ENCODE measurements at regions not wholly inside any gene's neighbourhood (a gene's known extent, or its start where the extent isn't known, plus 50 kb on each side); places are given as distances from the start of the nearest gene placed in this dataset.
"Not testable (repeated sequence)": the region's sequence is repeated elsewhere in the genome, so short reads cannot be mapped to it uniquely, and the experiment has no call there.

DNA sequence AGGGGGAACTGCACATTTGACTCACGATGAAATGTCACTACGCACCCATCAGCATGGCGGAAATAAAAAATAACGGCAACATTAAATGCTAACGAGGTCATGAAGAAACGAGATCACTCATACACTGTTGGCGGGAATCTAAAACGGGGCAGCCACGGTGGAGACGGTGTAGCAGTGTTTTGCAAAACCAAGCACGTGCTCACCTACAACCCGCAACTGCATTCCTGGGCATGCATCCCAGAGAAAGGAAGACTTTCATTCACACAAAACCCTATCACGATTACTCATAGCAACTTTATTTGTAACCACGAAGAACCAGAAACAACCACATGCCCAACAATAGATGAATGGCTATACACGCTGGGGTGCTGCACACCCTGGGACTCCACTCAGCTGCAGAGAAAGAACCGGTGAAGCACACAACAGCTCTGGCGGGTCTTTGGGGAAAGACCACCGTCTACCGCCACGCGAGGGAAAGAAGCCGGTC, 77.0 kb downstream of the YTHDF1 start:
- no peak for DNase-seq (ENCODE audit: low read depth in 2 of 2)

GRCh38 chr20:63137851-63138415, 78.0 kb downstream of the YTHDF1 start:
- no peak overlapping the region for H3K4me3 ChIP-seq (replicated peaks in 1 of 2; ENCODE audit: low read depth in 2 of 2, low read length in 2 of 2)
- TF ChIP-seq CTCF (IDR thresholded peaks at IDR 0.05; ENCODE audit: low read depth, low read length) = no peak
- DNase-seq (ENCODE audit: low read depth in 2 of 2) = no peak

More for the DNA sequence above, 77.0 kb downstream of the YTHDF1 start:
- no peak overlapping the region for H3K4me3 ChIP-seq (replicated peaks in 1 of 2; ENCODE audit: low read depth in 2 of 2, low read length in 2 of 2)
- TF ChIP-seq CTCF (IDR thresholded peaks at IDR 0.05; ENCODE audit: low read depth, low read length) = no peak

DNA sequence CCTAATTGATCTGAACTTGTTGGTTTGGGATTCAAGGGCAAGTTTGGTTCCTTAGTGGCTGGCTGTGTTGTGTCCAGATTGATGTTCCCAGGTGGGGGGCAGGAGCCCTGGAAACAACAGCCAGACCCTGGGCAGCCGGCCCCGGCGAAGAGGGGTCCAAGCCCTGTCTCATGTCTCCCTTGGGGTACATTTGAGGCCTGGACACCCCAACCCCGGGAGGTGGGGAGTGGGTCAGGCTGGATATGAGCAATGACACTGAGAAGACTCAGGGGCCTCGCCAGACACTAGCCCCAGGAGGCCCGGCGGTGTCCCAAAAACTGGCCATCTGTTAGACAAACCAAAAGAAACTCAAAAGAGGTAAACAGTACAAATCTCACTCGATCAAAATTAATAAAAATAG, 79.6 kb downstream of the YTHDF1 start:
- no peak for TF ChIP-seq CTCF (IDR thresholded peaks at IDR 0.05; ENCODE audit: low read depth, low read length)
- H3K4me3 ChIP-seq (replicated peaks in 1 of 2; ENCODE audit: low read depth in 2 of 2, low read length in 2 of 2) = no peak overlapping the region
- no peak for DNase-seq (ENCODE audit: low read depth in 2 of 2)

DNA sequence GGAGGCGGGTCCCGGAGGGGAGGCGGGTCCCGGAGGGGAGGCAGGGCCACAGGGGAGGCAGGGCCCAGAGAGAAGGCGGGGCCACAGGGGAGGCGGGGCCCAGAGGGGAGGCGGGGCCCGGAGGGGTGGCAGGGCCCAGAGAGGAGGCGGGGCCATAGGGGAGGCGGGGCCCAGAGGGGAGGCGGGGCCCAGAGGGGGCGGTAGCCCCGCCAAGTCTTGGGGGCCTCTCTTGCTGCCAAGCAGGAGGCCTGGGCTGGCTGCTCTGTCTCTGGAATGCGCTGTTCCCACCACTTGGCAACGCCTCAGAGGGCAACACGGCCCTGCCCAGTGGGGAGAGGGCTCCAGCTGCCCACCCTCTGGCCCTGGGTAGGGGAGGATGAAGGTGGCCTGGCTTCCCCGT, 80.5 kb downstream of the YTHDF1 start:
- no peak overlapping the region for H3K4me3 ChIP-seq (replicated peaks in 1 of 2; ENCODE audit: low read depth in 2 of 2, low read length in 2 of 2)
- no peak for TF ChIP-seq CTCF (IDR thresholded peaks at IDR 0.05; ENCODE audit: low read depth, low read length)
- no peak for DNase-seq (ENCODE audit: low read depth in 2 of 2)

GRCh38 chr20:63134711-63135361, 81.1 kb downstream of the YTHDF1 start:
- H3K4me3 ChIP-seq (replicated peaks in 1 of 2; ENCODE audit: low read depth in 2 of 2, low read length in 2 of 2); DNase-seq (ENCODE audit: low read depth in 2 of 2): not testable (repeated sequence)

DNA sequence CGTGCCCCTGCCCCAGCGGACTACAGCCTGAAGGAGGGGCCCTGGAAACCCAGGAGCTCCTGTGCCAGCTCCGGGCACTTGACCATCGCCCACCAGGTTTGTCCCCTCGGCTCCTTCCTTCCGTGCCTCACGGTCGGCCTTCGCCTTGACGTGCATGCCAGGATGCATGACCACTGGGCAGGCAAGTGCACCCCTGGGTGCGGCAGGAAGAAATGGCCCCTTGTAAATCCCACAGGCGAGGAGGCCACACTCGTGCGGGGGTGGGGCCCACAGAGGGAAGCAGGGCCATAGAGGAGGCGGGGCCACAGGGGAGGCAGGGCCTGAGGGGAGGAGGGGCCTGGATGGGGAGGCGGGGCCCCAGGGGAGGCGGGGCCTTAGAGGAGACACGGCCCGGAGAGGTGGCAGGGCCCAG, 81.7 kb downstream of the YTHDF1 start:
- no peak for TF ChIP-seq CTCF (IDR thresholded peaks at IDR 0.05; ENCODE audit: low read depth, low read length)
- no peak for DNase-seq (ENCODE audit: low read depth in 2 of 2)
- H3K4me3 ChIP-seq (replicated peaks in 1 of 2; ENCODE audit: low read depth in 2 of 2, low read length in 2 of 2) = no peak overlapping the region

DNA sequence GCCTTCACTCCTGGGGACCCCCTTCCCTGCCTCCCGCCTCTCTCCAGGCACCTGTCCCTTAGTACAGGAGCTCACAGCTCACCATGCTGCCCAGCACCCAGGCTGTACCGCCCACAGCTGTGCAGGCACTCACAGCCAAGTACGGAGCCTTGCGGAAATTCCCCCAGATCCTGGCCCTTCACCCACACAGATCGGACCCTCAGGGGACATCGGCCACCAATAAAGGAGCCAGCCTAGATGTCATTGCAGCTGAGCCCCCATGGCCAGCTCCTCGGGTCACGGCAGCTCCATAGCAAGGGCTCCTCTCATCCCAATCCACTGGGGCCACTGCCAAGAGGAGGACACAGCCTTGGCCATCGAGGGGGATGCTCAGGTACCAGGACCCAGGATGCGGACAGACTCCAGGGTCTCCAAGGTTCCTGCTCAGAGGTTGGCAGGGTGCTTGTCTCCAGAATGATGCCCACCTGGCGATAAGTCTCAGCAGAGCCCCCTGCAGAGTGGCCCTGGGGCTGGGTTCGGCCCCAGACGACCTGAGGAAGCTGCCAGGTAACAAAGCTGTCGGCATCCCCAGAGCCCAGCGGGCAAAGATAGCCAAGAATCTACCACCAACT, 82.3 kb downstream of the YTHDF1 start:
- H3K4me3 ChIP-seq (replicated peaks in 1 of 2; ENCODE audit: low read depth in 2 of 2, low read length in 2 of 2) = no peak overlapping the region
- DNase-seq (ENCODE audit: low read depth in 2 of 2) = no peak
- no peak for TF ChIP-seq CTCF (IDR thresholded peaks at IDR 0.05; ENCODE audit: low read depth, low read length)

Measured in cardiac fibroblast (primary cell).